HEK293 (cell line): ENCODE measurements at regions not wholly inside any gene's neighbourhood (a gene's known extent, or its start where the extent isn't known, plus 50 kb on each side); places are given as distances from the start of the nearest gene placed in this dataset.

Experiments used
- CTCF ChIA-PET: fragments of 350-600 bp; formaldehyde crosslinking; extraction: SDS; loops from one replicate; lab custom pipeline; 2021; ENCODE audit warnings: antibody characterized with exemption; lab: Yijun Ruan, JAX
- POLR2A ChIA-PET: fragments of 300-600 bp; formaldehyde crosslinking; extraction: SDS; loops from one replicate; lab custom pipeline; 2020; ENCODE audit warnings: antibody characterized with exemption, inconsistent platforms; lab: Yijun Ruan, JAX
- H3K27ac ChIP-seq: fragments of 200-500 bp; sonication (Bioruptor generic); 2 replicates; pipeline ENCODE4 v1.5.1; 2014; ENCODE audit warnings: low read depth, low read length, control low read depth, inconsistent platforms; ENCODE audit errors: extremely low read depth
- H3K36me3 ChIP-seq, 2 experiments: fragments of 200-500 bp in 1 of 2; sonication (Bioruptor generic) in 1 of 2; 1 replicate in 1 of 2; 2 replicates in 1 of 2; pipeline ENCODE4 v1.5.1; 2014 to 2017; ENCODE audit warnings: inconsistent platforms in 2 of 2, low read length in 2 of 2; ENCODE audit not compliant: control insufficient read depth in 2 of 2, insufficient read depth in 1 of 2
- H3K4me1 ChIP-seq: fragments of 200-500 bp; sonication (Bioruptor generic); 2 replicates; pipeline ENCODE4 v1.5.1; 2014; ENCODE audit warnings: mild to moderate bottlenecking, low read length, inconsistent platforms; ENCODE audit not compliant: control insufficient read depth, insufficient read depth
- H3K4me3 ChIP-seq: 2 replicates; pipeline ENCODE4 v1.5.1; 2011; ENCODE audit warnings: low read depth, mild to moderate bottlenecking, control low read depth, low read length, moderate library complexity
- H3K9me3 ChIP-seq: fragments of 200-500 bp; sonication (Bioruptor generic); 2 replicates; pipeline ENCODE4 v1.5.1; 2014; ENCODE audit warnings: low read depth, low read length, inconsistent platforms; ENCODE audit not compliant: control insufficient read depth, insufficient read depth
- CTCF ChIP-seq: fragments of 450-650 bp; formaldehyde crosslinking; IDR thresholded peaks from 2 replicates; pipeline ENCODE4 v1.5.1; 2016; ENCODE audit warnings: missing biosample characterization, missing genetic modification characterization
- GLI4 ChIP-seq: fragments of 450-650 bp; formaldehyde crosslinking; IDR thresholded peaks from 2 replicates; pipeline ENCODE4 v1.5.1; 2016; ENCODE audit warnings: missing biosample characterization, missing genetic modification characterization
- INSM2 ChIP-seq: fragments of 450-650 bp; formaldehyde crosslinking; IDR thresholded peaks from 2 replicates; pipeline ENCODE4 v1.5.1; 2016; ENCODE audit warnings: missing biosample characterization, missing genetic modification characterization
- MYNN ChIP-seq: fragments of 450-650 bp; formaldehyde crosslinking; IDR thresholded peaks from 2 replicates; pipeline ENCODE4 v1.5.1; 2016; ENCODE audit warnings: missing biosample characterization, missing genetic modification characterization, borderline replicate concordance
- TCF7L2 ChIP-seq: IDR thresholded peaks from 2 replicates; pipeline ENCODE4 v1.6.1; 2011; ENCODE audit warnings: low read depth, mild to moderate bottlenecking, inconsistent platforms, low read length, moderate library complexity, borderline replicate concordance
- WT1 ChIP-seq: fragments of 450-650 bp; formaldehyde crosslinking; IDR thresholded peaks from 2 replicates; pipeline ENCODE4 v1.5.1; 2016; ENCODE audit warnings: missing biosample characterization, missing genetic modification characterization
- ZBTB21 ChIP-seq: fragments of 450-650 bp; formaldehyde crosslinking; IDR thresholded peaks from 2 replicates; pipeline ENCODE4 v1.5.1; 2017; ENCODE audit warnings: missing biosample characterization, missing genetic modification characterization
- ZNF121 ChIP-seq: fragments of 450-650 bp; formaldehyde crosslinking; IDR thresholded peaks from 2 replicates; pipeline ENCODE4 v1.5.1; 2016; ENCODE audit warnings: missing biosample characterization, missing genetic modification characterization
- ZNF341 ChIP-seq: fragments of 450-650 bp; formaldehyde crosslinking; IDR thresholded peaks from 2 replicates; pipeline ENCODE4; 2016; ENCODE audit warnings: low read depth, missing biosample characterization, missing genetic modification characterization
- ZNF394 ChIP-seq: fragments of 450-650 bp; formaldehyde crosslinking; IDR thresholded peaks from 2 replicates; pipeline ENCODE4 v1.5.1; 2016; ENCODE audit warnings: missing biosample characterization, missing genetic modification characterization, mild to moderate bottlenecking, moderate library complexity, borderline replicate concordance
- ZNF473 ChIP-seq: fragments of 450-650 bp; formaldehyde crosslinking; IDR thresholded peaks from 2 replicates; pipeline ENCODE4 v1.5.1; 2017; ENCODE audit warnings: missing biosample characterization, missing genetic modification characterization
- ZNF513 ChIP-seq: fragments of 450-650 bp; IDR thresholded peaks from 2 replicates; pipeline ENCODE4 v1.5.1; 2018; ENCODE audit warnings: missing biosample characterization, missing genetic modification characterization
- ZNF518A ChIP-seq: fragments of 450-650 bp; formaldehyde crosslinking; conservative IDR thresholded peaks from 2 replicates; pipeline ENCODE4 v1.5.1; 2016; ENCODE audit warnings: low read depth, missing biosample characterization, missing genetic modification characterization
- ZNF677 ChIP-seq: fragments of 450-650 bp; IDR thresholded peaks from 2 replicates; pipeline ENCODE4 v1.5.0; 2018; ENCODE audit warnings: missing biosample characterization, mild to moderate bottlenecking, missing genetic modification characterization, moderate library complexity
- ZXDB ChIP-seq: fragments of 450-650 bp; formaldehyde crosslinking; IDR thresholded peaks from 2 replicates; pipeline ENCODE4 v1.5.1; 2016; ENCODE audit warnings: missing biosample characterization, missing genetic modification characterization

- no peaks in the 10 kb centered on the region for H3K4me1 ChIP-seq
- H3K27ac ChIP-seq: no peak overlapping the region
- CTCF ChIA-PET: interaction anchor here (0.6 kb wide), 1 partner anchor 121 kb away, joined by 3 read pairs; no protein-coding TSS in a partner anchor
- no peaks in the 10 kb centered on the region for H3K36me3 ChIP-seq
- no peak for TF ChIP-seq ZNF341 (tag by site-specific recombination)
- no peak for TF ChIP-seq ZNF513 (tag by site-specific recombination)
- TF ChIP-seq TCF7L2: no peak
- no peak for TF ChIP-seq ZNF677 (tag by site-specific recombination)
- TF ChIP-seq ZNF473 (tag by site-specific recombination): no peak
- no peak for TF ChIP-seq ZNF394
- TF ChIP-seq MYNN: no peak
- TF ChIP-seq ZNF518A (tag by site-specific recombination): no peak
- no peak for TF ChIP-seq ZNF121 (tag by site-specific recombination)
- TF ChIP-seq ZBTB21: no peak
- TF ChIP-seq ZXDB (tag by site-specific recombination): no peak
- no peak for TF ChIP-seq CTCF (tag by site-specific recombination)
- no peak for TF ChIP-seq GLI4 (tag by site-specific recombination)
- H3K4me3 ChIP-seq: no peak overlapping the region
- POLR2A ChIA-PET: no interaction called here
- H3K9me3 ChIP-seq: no peaks in the 10 kb centered on the region
Observed at GRCh38 chr1:193729429-193729828, 543.0 kb upstream of the B3GALT2 start.

GRCh38 chr1:193727850-193728249 is 541.4 kb upstream of the B3GALT2 start:
- CTCF ChIA-PET: no interaction called here

More at GRCh38 chr1:193727850-193728249, 541.4 kb upstream of the B3GALT2 start:
- Histone ChIP-seq H3K4me1 (no peaks in the 10 kb centered on the region), H3K4me3 (no peak overlapping the region), H3K36me3 (no peaks in the 10 kb centered on the region), H3K27ac (no peak overlapping the region), H3K9me3 (no peaks in the 10 kb centered on the region)
- POLR2A ChIA-PET: no interaction called here
- TF ChIP-seq INSM2 (tag by site-specific recombination) (no peak), WT1 (tag by site-specific recombination) (peak; percentile 78)
